SU-DHL-6 (cell line): ENCODE measurements at regions not wholly inside any gene's neighbourhood (a gene's known extent, or its start where the extent isn't known, plus 50 kb on each side); places are given as distances from the start of the nearest gene placed in this dataset.

Experiments used
- H2AFZ ChIP-seq: fragments of 200-600 bp; sonication (generic); 2 replicates; pipeline ENCODE4 v1.6.1; 2014; ENCODE audit warnings: low read depth, mild to moderate bottlenecking, moderate library complexity, mixed read lengths, antibody characterized with exemption, low read length; ENCODE audit not compliant: severe bottlenecking
- H3F3A ChIP-seq: fragments of 200-600 bp; shearing (Covaris generic); 2 replicates; pipeline ENCODE4 v1.6.0; 2016; ENCODE audit warnings: antibody characterized with exemption, mild to moderate bottlenecking; ENCODE audit not compliant: insufficient read depth
- H3K27ac ChIP-seq: fragments of 200-600 bp; sonication (generic); 2 replicates; pipeline ENCODE4 v1.5.1; 2016; ENCODE audit warnings: low read depth, mild to moderate bottlenecking, low read length, moderate library complexity, mixed read lengths
- H3K27me3 ChIP-seq: fragments of 200-600 bp; sonication (generic), shearing (Covaris generic); 2 replicates; pipeline ENCODE4 v1.6.0; 2014; ENCODE audit warnings: mild to moderate bottlenecking, low read length
- H3K36me3 ChIP-seq: fragments of 200-600 bp; sonication (generic); 2 replicates; pipeline ENCODE4 v1.6.1; 2014; ENCODE audit warnings: mild to moderate bottlenecking, low read length, mixed read lengths
- H3K4me2 ChIP-seq: fragments of 300-600, 200-600 bp; shearing (Covaris generic), sonication (generic); 2 replicates; pipeline ENCODE4 v1.6.0; 2014; ENCODE audit warnings: low read length, low read depth, mild to moderate bottlenecking; ENCODE audit not compliant: poor library complexity, severe bottlenecking
- H3K4me3 ChIP-seq: fragments of 200-600 bp; sonication (generic); 2 replicates; pipeline ENCODE4 v1.5.1; 2014; ENCODE audit warnings: antibody characterized with exemption, low read length, mild to moderate bottlenecking, mixed read lengths; ENCODE audit not compliant: insufficient read depth, poor library complexity, severe bottlenecking
- H3K79me2 ChIP-seq: fragments of 200-600 bp; sonication (generic); 2 replicates; pipeline ENCODE4 v1.6.1; 2014; ENCODE audit warnings: mild to moderate bottlenecking, low read length, moderate library complexity; ENCODE audit not compliant: insufficient read depth
- H3K9ac ChIP-seq: fragments of 200-600 bp; sonication (generic); 2 replicates; pipeline ENCODE4 v1.7.0; 2014; ENCODE audit warnings: mild to moderate bottlenecking, low read length
- H3K9me2 ChIP-seq: fragments of 200-600 bp; sonication (generic); replicated peaks from 2 replicates; pipeline ENCODE4 v1.6.1; 2014; ENCODE audit warnings: low read length; ENCODE audit not compliant: insufficient read depth
- H3K9me3 ChIP-seq: fragments of 200-600 bp; sonication (generic); 2 replicates; pipeline ENCODE4 v1.6.1; 2014; ENCODE audit warnings: low read length, mixed read lengths; ENCODE audit not compliant: insufficient read depth
- H4K20me1 ChIP-seq: fragments of 200-600 bp; sonication (generic); 2 replicates; pipeline ENCODE4 v1.6.1; 2014; ENCODE audit warnings: low read depth, mild to moderate bottlenecking, antibody characterized with exemption, low read length, moderate library complexity, mixed read lengths
- CTCF ChIP-seq: fragments of 200-600 bp; sonication (generic); IDR thresholded peaks from one replicate; pipeline ENCODE4 v1.5.1; 2017; ENCODE audit warnings: antibody characterized with exemption, mild to moderate bottlenecking, low read length, moderate library complexity; ENCODE audit not compliant: insufficient read depth, poor library complexity, severe bottlenecking
- EZH2phosphoT487 ChIP-seq: fragments of 200-600 bp; sonication (generic), shearing (Covaris generic); conservative IDR thresholded peaks from 2 replicates; pipeline ENCODE4 v1.6.1; 2018; ENCODE audit warnings: mild to moderate bottlenecking, antibody characterized with exemption, low read length, moderate library complexity, mixed read lengths

GRCh38 chr17:36668824-36669223, 67.4 kb downstream of the MRM1 start:
- no peaks in the 10 kb centered on the region for H3K36me3 ChIP-seq
- H3K27me3 ChIP-seq: no peaks in the 10 kb centered on the region
- H3K9me3 ChIP-seq: no peaks in the 10 kb centered on the region
- TF ChIP-seq CTCF: no peak
- no peak for TF ChIP-seq EZH2phosphoT487
- H3K4me3 ChIP-seq: no peak overlapping the region
- no peaks in the 10 kb centered on the region for H4K20me1 ChIP-seq
- H3K9me2 ChIP-seq: no peaks in the 10 kb centered on the region
- no peak overlapping the region for H2AFZ ChIP-seq
- no peaks in the 10 kb centered on the region for H3F3A ChIP-seq
- no peak overlapping the region for H3K4me2 ChIP-seq
- H3K27ac ChIP-seq: no peak overlapping the region
- no peak overlapping the region for H3K9ac ChIP-seq
- H3K79me2 ChIP-seq: no peaks in the 10 kb centered on the region

GRCh38 chr17:36671144-36671543, 69.8 kb downstream of the MRM1 start:
- Histone ChIP-seq H3K4me3 (no peak overlapping the region), H3K79me2 (no peaks in the 10 kb centered on the region)
- TF ChIP-seq CTCF (no peak), EZH2phosphoT487 (no peak)

GRCh38 chr17:36672403-36672918, 71.1 kb downstream of the MRM1 start:
- no peak overlapping the region for H2AFZ ChIP-seq
- H3K79me2 ChIP-seq: no peaks in the 10 kb centered on the region
- no peaks in the 10 kb centered on the region for H3K27me3 ChIP-seq
- H3F3A ChIP-seq: no peaks in the 10 kb centered on the region
- H3K36me3 ChIP-seq: no peaks in the 10 kb centered on the region
- no peaks in the 10 kb centered on the region for H3K9me2 ChIP-seq
- H3K27ac ChIP-seq: no peak overlapping the region
- no peak for TF ChIP-seq EZH2phosphoT487
- no peak for TF ChIP-seq CTCF
- no peak overlapping the region for H3K4me3 ChIP-seq
- H3K9ac ChIP-seq: no peak overlapping the region
- H3K4me2 ChIP-seq: no peak overlapping the region
- H3K9me3 ChIP-seq: no peaks in the 10 kb centered on the region
- no peaks in the 10 kb centered on the region for H4K20me1 ChIP-seq

More at GRCh38 chr17:36671144-36671543, 69.8 kb downstream of the MRM1 start:
- no peak overlapping the region for H3K27ac ChIP-seq
- H3F3A ChIP-seq: no peaks in the 10 kb centered on the region
- H3K36me3 ChIP-seq: no peaks in the 10 kb centered on the region
- no peaks in the 10 kb centered on the region for H4K20me1 ChIP-seq
- H3K9me3 ChIP-seq: no peaks in the 10 kb centered on the region
- H2AFZ ChIP-seq: peak overlapping the region; percentile 48
- H3K9me2 ChIP-seq: no peaks in the 10 kb centered on the region
- no peak overlapping the region for H3K4me2 ChIP-seq
- H3K9ac ChIP-seq: no peak overlapping the region
- H3K27me3 ChIP-seq: no peaks in the 10 kb centered on the region
